Motor neuron (in vitro differentiated cells): ENCODE measurements at regions not wholly inside any gene's neighbourhood (a gene's known extent, or its start where the extent isn't known, plus 50 kb on each side); places are given as distances from the start of the nearest gene placed in this dataset.
"Not testable (repeated sequence)": the region's sequence is repeated elsewhere in the genome, so short reads cannot be mapped to it uniquely, and the experiment has no call there.

ENCODE experiments used
- ATAC-seq, 8 experiments: fragments of 200-7000 bp; cut with Tn5 transposase; replicated peaks in 6 of 8; 2 replicates each; pipeline ENCODE4 v1.8.0; 2021; ENCODE audit warnings: mild to moderate bottlenecking in 8 of 8, moderate library complexity in 8 of 8
- H3K27ac ChIP-seq, 2 donors: fragments of 250-450 bp; sonication (Bioruptor Pico); 2 replicates each; pipeline ENCODE4 v1.9.0; 2021; ENCODE audit warnings: antibody characterized with exemption in 2 of 2, mild to moderate bottlenecking in 2 of 2, moderate library complexity in 1 of 2
- H3K4me1 ChIP-seq, 2 donors: fragments of 250-450 bp; sonication (Bioruptor Pico); replicated peaks in 1 of 2; 2 replicates each; pipeline ENCODE4 v1.6.1; 2021; ENCODE audit warnings: antibody characterized with exemption in 2 of 2, mild to moderate bottlenecking in 2 of 2, moderate library complexity in 1 of 2
- H3K4me3 ChIP-seq, 5 donors: fragments of 250-450 bp; sonication (Bioruptor Pico); 2 replicates each; pipeline ENCODE4 v1.9.0; 2021; ENCODE audit warnings: antibody characterized with exemption in 5 of 5, mild to moderate bottlenecking in 5 of 5, moderate library complexity in 4 of 5
- WGBS, 10 experiments: fragments of 450-650 bp; shearing (Covaris generic); methylation state at CpG; one replicate each; pipeline ENCODE4 v1.0.0; 2022; 5-methylcytosine and 5-hydroxymethylcytosine counted together
- in situ Hi-C, 9 experiments: fragments of 400-800 bp; cut with MboI; loops; one replicate each; pipeline ENCODE4 v1.15.0; 2021; ENCODE audit warnings: low sequenced_read_pairs in 9 of 9, low pct_unique_long_range_greater_than_20kb in 2 of 9; ENCODE audit not compliant: unreplicated experiment in 9 of 9

GRCh38 chr7:126150278-126150958 lies 1102.3 kb downstream of the GRM8 start:
- peak in 4 of 8 experiments; percentile 29 to 90 (median 54) for ATAC-seq
- peaks cover 0 to 19% of the 10 kb centered on the region in 2 donors for H3K4me1 ChIP-seq
- in situ Hi-C loops, result no loop called here
- H3K27ac ChIP-seq, result no peak overlapping the region
- 8 to 93% (median 63%) methylated on average over 1 to 2 of the region's 2 CpGs; no CpG with 5 or more reads in 1 of the 10 experiments for WGBS, 10 experiments
- no peak overlapping the region for H3K4me3 ChIP-seq

GRCh38 chr7:126140858-126141466 lies 1111.8 kb downstream of the GRM8 start:
- no peaks in the 10 kb centered on the region for H3K4me1 ChIP-seq
- H3K4me3 ChIP-seq, result no peak overlapping the region
- no peak overlapping the region for H3K27ac ChIP-seq
- in situ Hi-C loops, result no loop called here
- no peak for ATAC-seq

GRCh38 chr7:126119981-126120380 lies 1132.8 kb downstream of the GRM8 start:
- Histone ChIP-seq H3K27ac (no peak overlapping the region), H3K4me3 (no peak overlapping the region), H3K4me1 (no peaks in the 10 kb centered on the region)
- in situ Hi-C loops, result no loop called here
- ATAC-seq, result no peak
- WGBS, 10 experiments, result 0 to 100% (median 36%) methylated on average over 1 of the region's 1 CpG; no CpG with 5 or more reads in 4 of the 10 experiments

GRCh38 chr7:126103582-126103981 lies 1149.2 kb downstream of the GRM8 start:
- in situ Hi-C loops, result no loop called here

GRCh38 chr7:126083014-126083413 lies 1153.4 kb upstream of the POT1 start:
- Histone ChIP-seq H3K27ac (no peak overlapping the region), H3K4me3 (no peak overlapping the region), H3K4me1 (no peaks in the 10 kb centered on the region)
- in situ Hi-C loops, result no loop called here
- no peak for ATAC-seq

More at GRCh38 chr7:126103582-126103981, 1149.2 kb downstream of the GRM8 start:
- WGBS, 10 experiments, result 0 to 100% (median 60%) methylated on average over 1 of the region's 1 CpG; no CpG with 5 or more reads in 4 of the 10 experiments
- no peak overlapping the region for H3K4me3 ChIP-seq
- H3K4me1 ChIP-seq, result no peaks in the 10 kb centered on the region
- no peak for ATAC-seq
- no peak overlapping the region for H3K27ac ChIP-seq

GRCh38 chr7:126079581-126079980 lies 1150.0 kb upstream of the POT1 start:
- Histone ChIP-seq H3K27ac (no peak overlapping the region), H3K4me1 (no peaks in the 10 kb centered on the region), H3K4me3 (no peak overlapping the region)
- no peak for ATAC-seq
- in situ Hi-C loops, result no loop called here

- ATAC-seq, result no peak
- WGBS, 10 experiments, result 0 to 100% (median 48%) methylated on average over 1 to 3 of the region's 3 CpGs; no CpG with 5 or more reads in 4 of the 10 experiments
- Histone ChIP-seq H3K4me1 (no peaks in the 10 kb centered on the region), H3K27ac (no peak overlapping the region), H3K4me3 (no peak overlapping the region)
- in situ Hi-C loops, result no loop called here
Measured at GRCh38 chr7:126079151-126079550, 1149.5 kb upstream of the POT1 start.

GRCh38 chr7:126065766-126066165 lies 1136.1 kb upstream of the POT1 start:
- Histone ChIP-seq H3K27ac (no peak overlapping the region), H3K4me3 (no peak overlapping the region), H3K4me1 (no peaks in the 10 kb centered on the region)
- in situ Hi-C loops, result no loop called here
- 6 to 80% (median 69%) methylated on average over 1 to 4 of the region's 4 CpGs; no CpG with 5 or more reads in 2 of the 10 experiments for WGBS, 10 experiments
- ATAC-seq, result no peak

GRCh38 chr7:126057979-126058378 lies 1128.4 kb upstream of the POT1 start:
- no peaks in the 10 kb centered on the region for H3K4me1 ChIP-seq
- in situ Hi-C loops, result no loop called here

GRCh38 chr7:126056613-126057012 lies 1127.0 kb upstream of the POT1 start:
- WGBS, 10 experiments, result 58 to 100% (median 95%) methylated on average over 2 to 4 of the region's 4 CpGs; no CpG with 5 or more reads in 4 of the 10 experiments

More at GRCh38 chr7:126057979-126058378, 1128.4 kb upstream of the POT1 start:
- Histone ChIP-seq H3K27ac (no peak overlapping the region), H3K4me3 (no peak overlapping the region)
- ATAC-seq, result no peak

GRCh38 chr7:126052229-126052628 lies 1122.6 kb upstream of the POT1 start:
- Histone ChIP-seq H3K4me3 (no peak overlapping the region), H3K27ac (no peak overlapping the region), H3K4me1 (no peaks in the 10 kb centered on the region)
- no peak for ATAC-seq
- in situ Hi-C loops, result no loop called here
- 17 to 80% (median 56%) methylated on average over 1 of the region's 1 CpG; no CpG with 5 or more reads in 5 of the 10 experiments for WGBS, 10 experiments

More at GRCh38 chr7:126056613-126057012, 1127.0 kb upstream of the POT1 start:
- in situ Hi-C loops, H3K27ac ChIP-seq, H3K4me3 ChIP-seq, ATAC-seq, H3K4me1 ChIP-seq: not testable (repeated sequence)

GRCh38 chr7:126044662-126045061 lies 1115.0 kb upstream of the POT1 start:
- Histone ChIP-seq H3K27ac (no peak overlapping the region), H3K4me1 (no peaks in the 10 kb centered on the region), H3K4me3 (no peak overlapping the region)
- 0 to 100% (median 50%) methylated on average over 1 of the region's 1 CpG; no CpG with 5 or more reads in 1 of the 10 experiments for WGBS, 10 experiments
- in situ Hi-C loops, result no loop called here
- ATAC-seq, result peak in 3 of 8 experiments; percentile 14 to 92 (median 22)

- no peak for ATAC-seq
- Histone ChIP-seq H3K27ac (no peak overlapping the region), H3K4me3 (no peak overlapping the region), H3K4me1 (no peaks in the 10 kb centered on the region)
- 0 to 100% (median 100%) methylated on average over 1 to 4 of the region's 5 CpGs; no CpG with 5 or more reads in 3 of the 10 experiments for WGBS, 10 experiments
- in situ Hi-C loops, result no loop called here
Measured at GRCh38 chr7:126041472-126041871, 1111.8 kb upstream of the POT1 start.
